ENCODE measurements at regions not wholly inside any gene's neighbourhood (a gene's known extent, or its start where the extent isn't known, plus 50 kb on each side); places are given as distances from the start of the nearest gene placed in this dataset. TPM values are rescaled to one million over a fixed set of nuclear protein-coding genes. Genes with fewer than 3 reads are reported as not detected.
"Not testable (repeated sequence)": the region's sequence is repeated elsewhere in the genome, so short reads cannot be mapped to it uniquely, and the experiment has no call there.

- no peak overlapping the region for H3K27ac Mint-ChIP-seq
- no peak for DNase-seq (ENCODE audit: low spot score, unreplicated experiment)
- H3K36me3 Mint-ChIP-seq (ENCODE audit: insufficient read depth): no peaks in the 10 kb centered on the region
- no peak overlapping the region for H3K4me3 Mint-ChIP-seq (ENCODE audit: low read depth)
- no peaks in the 10 kb centered on the region for H3K9me3 Mint-ChIP-seq (ENCODE audit: low read depth)
- H3K27me3 Mint-ChIP-seq: no peaks in the 10 kb centered on the region
- TF ChIP-seq CTCF (IDR thresholded peaks at IDR 0.05; ENCODE audit: unreplicated experiment): no peak
- peaks cover 24% of the 10 kb centered on the region for H3K4me1 Mint-ChIP-seq (ENCODE audit: low read depth)
These were observed 100.1 kb downstream of the CEP44 start for GRCh38 chr4:174383783-174384182.

DNA sequence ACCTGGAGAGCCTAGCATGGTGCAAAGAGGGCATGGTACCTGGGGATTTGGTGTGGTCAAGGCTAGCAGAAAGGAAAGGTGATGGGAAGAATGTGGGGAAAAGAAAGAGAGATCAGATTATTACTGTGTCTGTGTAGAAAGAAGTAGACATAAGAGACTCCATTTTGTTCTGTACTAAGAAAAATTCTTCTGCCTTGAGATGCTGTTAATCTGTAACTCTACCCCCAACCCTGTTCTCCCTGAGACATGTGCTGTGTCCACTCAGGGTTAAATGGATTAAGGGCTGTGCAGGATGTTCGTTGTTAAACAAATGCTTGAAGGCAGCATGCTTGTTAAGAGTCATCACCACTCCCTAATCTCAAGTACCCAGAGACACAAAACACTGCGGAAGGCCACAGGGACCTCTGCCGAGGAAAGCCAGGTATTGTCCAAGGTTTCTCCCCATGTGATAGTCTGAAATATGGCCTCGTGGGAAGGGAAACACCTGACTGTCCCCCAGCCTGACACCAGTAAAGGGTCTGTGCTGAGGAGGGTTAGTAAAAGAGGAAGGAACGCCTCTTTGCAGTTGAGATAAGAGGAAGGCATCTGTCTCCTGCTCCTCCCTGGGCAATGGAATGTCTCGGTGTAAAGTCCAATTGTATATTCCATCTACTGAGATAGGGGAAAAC, 99.4 kb downstream of the CEP44 start:
- not testable (repeated sequence) for H3K36me3 Mint-ChIP-seq (ENCODE audit: insufficient read depth); DNase-seq (ENCODE audit: low spot score, unreplicated experiment); H3K27me3 Mint-ChIP-seq; H3K4me3 Mint-ChIP-seq (ENCODE audit: low read depth); H3K9me3 Mint-ChIP-seq (ENCODE audit: low read depth)
- peaks cover 24% of the 10 kb centered on the region for H3K4me1 Mint-ChIP-seq (ENCODE audit: low read depth)
- H3K27ac Mint-ChIP-seq: peak overlapping the region; percentile 11

Small RNA genes in the stretch of these regions (microRNA-seq; reads per million reads assigned to microRNA genes)
- gene MIR4276 (ENCODE audit: borderline number of aligned reads, unreplicated experiment): not detected
